Fibroblast of lung (primary cell): ENCODE measurements at regions not wholly inside any gene's neighbourhood (a gene's known extent, or its start where the extent isn't known, plus 50 kb on each side); places are given as distances from the start of the nearest gene placed in this dataset.

ENCODE experiments used
- CTCF ChIP-seq, 2 donors: IDR thresholded peaks in 1 of 2; conservative IDR thresholded peaks in 1 of 2; 1 replicate in 1 of 2; 2 replicates in 1 of 2; pipeline ENCODE4 v1.5.1; 2011 to 2012; ENCODE audit warnings: low read length in 2 of 2, control low read depth in 1 of 2, inconsistent platforms in 1 of 2, low read depth in 1 of 2, mild to moderate bottlenecking in 1 of 2
- EZH2 ChIP-seq: IDR thresholded peaks from 2 replicates; pipeline ENCODE4 v1.5.1; 2012; ENCODE audit warnings: low read length, control low read depth, mild to moderate bottlenecking; ENCODE audit errors: missing control alignments

- TF ChIP-seq CTCF (conservative IDR thresholded peaks at IDR 0.05 in 1 of 2, IDR thresholded peaks at IDR 0.05 in 1 of 2; ENCODE audit: low read depth in 1 of 2, low read length in 2 of 2) (no peak), EZH2 (no peak)
Observed at GRCh38 chr10:28431139-28431538, 101.8 kb upstream of the WAC start.
